HG03469 (cell line): ENCODE measurements at regions not wholly inside any gene's neighbourhood (a gene's known extent, or its start where the extent isn't known, plus 50 kb on each side); places are given as distances from the start of the nearest gene placed in this dataset.

Experiments
- ATAC-seq: cut with Tn5 transposase; IDR thresholded peaks from one replicate; pipeline ENCODE4 v1.9.1; 2021; ENCODE audit warnings: mild to moderate bottlenecking, moderate library complexity, moderate number of reproducible peaks; ENCODE audit not compliant: unreplicated experiment

- no peak for ATAC-seq
Measured at GRCh38 chr7:47047384-47047783, 534.5 kb downstream of the TNS3 start.

GRCh38 chr7:47046949-47047348 lies 535.0 kb downstream of the TNS3 start:
- no peak for ATAC-seq

GRCh38 chr7:47045207-47046051 lies 536.5 kb downstream of the TNS3 start:
- no peak for ATAC-seq

DNA sequence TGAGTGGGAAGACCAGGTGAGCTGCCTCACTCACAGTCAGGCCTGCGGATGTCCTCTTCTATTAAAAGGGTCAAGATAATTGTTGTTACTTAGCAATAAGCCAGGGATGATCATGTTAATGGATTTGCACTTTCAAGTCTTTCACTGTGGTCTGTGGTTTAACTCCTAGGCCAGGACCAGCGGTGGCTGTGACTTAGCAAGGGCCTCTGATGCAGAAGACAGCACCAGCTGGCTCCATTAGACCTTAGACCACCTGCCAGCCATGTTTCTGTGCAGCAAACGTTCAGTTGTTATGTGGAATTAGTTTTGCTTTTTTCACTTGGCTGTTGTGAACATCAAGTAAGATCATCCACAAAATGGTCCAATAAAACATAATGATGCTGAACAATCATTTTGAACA lies 537.3 kb downstream of the TNS3 start:
- no peak for ATAC-seq

DNA sequence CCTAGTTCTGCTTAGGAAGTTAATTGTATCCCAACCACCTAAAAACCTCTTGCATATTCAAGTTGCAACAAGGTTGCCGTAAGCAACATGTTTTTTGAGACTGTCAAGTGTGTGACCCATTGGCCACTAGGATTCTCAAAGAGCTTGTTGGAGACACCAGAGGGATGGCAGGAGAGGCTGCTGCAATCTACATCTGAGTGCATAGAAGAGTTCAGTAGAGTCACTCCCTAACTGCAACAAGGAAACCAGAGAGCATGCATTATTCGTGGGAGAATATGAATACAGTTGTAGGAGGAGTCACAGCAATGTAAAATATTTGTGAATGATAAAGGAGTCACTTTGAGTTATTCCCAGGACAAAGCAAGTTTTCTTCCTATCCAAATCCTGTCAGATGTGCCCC lies 538.6 kb downstream of the TNS3 start:
- ATAC-seq: no peak

DNA sequence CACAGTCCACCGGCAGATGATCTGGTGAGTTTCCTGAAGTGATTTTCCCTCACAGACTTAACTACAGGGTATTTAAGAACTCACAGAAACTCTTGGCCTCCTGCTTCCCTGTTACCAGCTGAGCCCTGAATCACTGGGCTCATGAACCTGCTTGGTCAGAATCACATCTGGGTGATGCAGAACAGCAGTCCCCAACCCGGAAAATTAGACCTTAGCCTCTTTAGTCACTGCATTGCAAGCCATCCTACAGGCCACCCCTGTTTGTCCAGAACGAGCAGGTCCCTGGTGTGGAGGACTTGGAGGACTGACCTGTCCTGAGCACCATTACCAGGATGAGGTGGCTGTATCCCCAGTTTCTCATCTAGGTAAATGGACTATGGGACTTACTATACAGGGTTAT lies 539.2 kb downstream of the TNS3 start:
- ATAC-seq: no peak

- ATAC-seq: no peak
Measured at GRCh38 chr7:47040795-47041347, 541.0 kb downstream of the TNS3 start.

DNA sequence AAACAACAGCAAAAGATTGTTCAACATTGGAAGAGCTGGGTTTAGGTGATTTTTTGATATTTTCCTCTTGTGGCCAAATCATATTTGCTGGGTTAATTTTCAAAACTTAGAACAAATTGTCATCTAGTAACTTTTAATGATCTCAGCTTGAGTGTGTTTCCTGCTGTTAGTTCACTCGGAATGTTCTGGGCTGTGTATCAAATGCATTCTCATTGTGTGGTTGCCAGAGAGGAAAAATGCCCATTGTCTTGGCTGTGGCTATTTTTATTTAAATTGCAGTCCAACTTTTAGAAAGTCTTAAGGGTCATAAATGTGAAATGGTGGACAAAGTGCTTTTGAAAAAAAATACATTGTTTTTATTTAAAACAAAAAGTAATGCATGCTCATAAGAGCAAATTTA lies 542.0 kb downstream of the TNS3 start:
- ATAC-seq: no peak

DNA sequence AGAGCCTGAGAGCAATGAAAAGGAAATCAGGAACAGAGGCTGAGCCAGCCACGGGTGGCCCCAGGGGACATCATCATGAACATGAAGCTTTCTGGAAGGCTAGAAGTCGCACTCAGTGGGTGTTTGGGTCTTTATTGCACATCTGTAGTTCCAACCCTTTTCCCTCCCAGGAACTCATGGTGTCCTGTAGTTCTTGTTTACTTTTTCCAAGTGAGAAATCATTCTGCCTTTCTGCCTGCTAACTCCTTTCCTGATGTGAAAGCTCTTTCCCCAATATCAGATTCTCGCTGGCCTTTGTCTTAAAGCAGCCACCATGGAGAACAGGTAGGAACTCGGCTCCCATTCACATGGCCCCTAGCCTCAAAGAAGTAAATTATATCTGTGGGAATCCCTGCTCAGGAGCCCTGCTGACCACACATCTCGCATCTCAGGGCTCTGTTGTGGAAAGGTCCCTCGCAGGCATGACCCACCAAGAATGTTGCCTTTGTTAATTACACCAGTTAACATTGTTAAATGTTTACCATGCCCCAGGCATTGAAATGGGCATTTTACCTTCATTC lies 542.7 kb downstream of the TNS3 start:
- no peak for ATAC-seq

- ATAC-seq: no peak
Measured at GRCh38 chr7:47038621-47039020, 543.3 kb downstream of the TNS3 start.

- no peak for ATAC-seq
Measured at GRCh38 chr7:47037607-47038006, 544.3 kb downstream of the TNS3 start.

- ATAC-seq: no peak
Measured at GRCh38 chr7:47036909-47037308, 545.0 kb downstream of the TNS3 start.

DNA sequence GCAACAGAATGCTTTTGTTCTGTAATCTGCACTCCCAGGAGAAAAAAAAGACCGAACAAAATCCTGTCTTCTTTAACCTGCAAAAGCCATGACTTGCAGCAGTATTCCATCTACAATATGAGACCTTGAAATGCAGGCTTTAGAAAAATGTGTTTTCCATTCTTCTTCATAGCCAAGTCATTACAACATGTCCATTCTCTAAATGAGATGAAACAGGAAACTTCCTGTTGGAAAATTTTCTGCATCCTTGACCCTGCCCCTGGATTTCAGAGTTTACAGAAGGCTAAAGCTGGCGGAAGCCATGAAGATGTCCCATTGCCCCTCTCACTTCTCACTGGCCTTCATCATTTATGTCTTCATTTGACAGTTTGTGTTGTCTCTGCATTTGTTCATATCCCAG lies 546.4 kb downstream of the TNS3 start:
- ATAC-seq: no peak

- no peak for ATAC-seq
Measured at GRCh38 chr7:47034180-47034579, 547.7 kb downstream of the TNS3 start.

- no peak for ATAC-seq
Measured at GRCh38 chr7:47032536-47032908, 549.4 kb downstream of the TNS3 start.

DNA sequence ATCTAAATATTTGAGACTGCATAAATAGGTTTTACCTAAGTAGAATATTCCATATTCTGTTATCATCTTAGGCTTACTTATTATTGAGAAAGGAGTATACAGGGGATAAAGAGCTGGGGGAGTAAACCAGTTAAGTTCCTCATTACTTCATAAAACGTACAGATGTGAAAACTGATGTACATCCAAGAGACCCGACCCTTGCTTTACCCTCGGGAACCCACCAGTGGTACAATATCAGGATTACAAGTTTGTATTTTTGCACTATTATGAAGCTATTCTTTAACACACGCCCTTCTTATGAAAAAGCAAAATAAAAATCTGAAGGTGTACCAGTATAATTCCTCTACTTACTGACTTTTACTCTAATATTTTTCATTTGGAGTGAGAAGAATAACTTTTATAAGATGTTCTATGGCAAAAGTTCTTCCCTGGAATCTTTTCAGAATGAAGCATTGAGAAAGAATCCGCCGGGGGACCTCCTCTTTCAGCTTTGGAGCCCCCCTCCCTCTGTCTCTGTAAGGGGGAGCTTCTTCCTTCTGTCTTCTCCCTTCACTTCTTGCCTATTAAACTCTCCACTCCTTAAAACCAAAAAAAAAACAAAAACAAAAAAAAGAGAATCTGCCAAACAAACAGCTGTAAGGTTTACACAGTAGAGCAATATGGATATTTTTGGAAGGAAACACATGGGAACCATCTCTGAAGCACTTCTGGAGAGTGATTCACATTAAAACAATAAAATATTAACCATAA lies 550.0 kb downstream of the TNS3 start:
- no peak for ATAC-seq

DNA sequence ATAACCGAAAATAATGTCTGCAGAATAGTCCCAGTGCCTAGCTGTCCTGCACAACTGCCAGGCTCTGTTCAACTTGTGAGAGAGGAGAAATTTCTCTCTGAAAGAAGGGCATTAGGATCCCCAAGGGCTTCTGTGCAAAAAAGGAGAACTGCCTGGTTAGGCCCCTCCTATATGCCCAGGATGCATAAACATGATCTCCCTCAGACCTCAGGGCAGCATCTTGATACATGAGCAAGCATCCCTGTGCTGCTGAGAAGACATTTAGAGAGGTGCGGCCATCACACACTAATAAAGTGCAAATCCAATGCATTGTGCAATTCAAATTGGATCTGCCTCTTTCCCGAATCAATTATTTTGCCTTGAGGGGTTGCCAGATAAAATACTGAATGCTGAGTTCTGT lies 553.6 kb downstream of the TNS3 start:
- ATAC-seq: no peak

- no peak for ATAC-seq
Measured at GRCh38 chr7:47027695-47028240, 554.1 kb downstream of the TNS3 start.

DNA sequence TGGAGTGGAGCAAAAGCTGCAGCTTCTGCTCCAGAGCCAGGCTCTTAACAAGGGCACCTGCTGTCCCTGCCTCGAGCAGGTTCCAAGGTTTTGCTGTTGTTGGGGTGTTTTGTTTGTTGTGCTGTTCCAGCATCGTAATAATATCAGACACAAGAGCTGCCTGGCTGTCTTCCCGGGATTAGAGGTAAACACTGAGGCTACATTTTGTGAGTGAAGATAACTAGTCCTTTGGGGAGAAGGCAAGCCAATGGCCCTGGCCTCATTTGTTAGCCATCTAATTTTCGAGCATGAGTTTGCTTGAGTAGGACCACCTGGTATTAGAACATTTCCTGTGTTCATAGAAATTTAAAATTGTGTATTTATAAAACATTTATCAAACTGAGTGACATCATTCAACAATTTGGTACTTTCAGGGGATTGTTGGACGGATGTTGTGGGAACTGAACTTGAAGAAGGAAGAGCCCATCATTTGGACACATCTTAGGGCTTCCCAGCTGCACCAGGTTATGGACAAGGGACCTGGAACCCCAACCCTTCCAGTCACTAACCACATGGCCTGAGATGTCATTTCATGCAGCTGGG lies 555.0 kb downstream of the TNS3 start:
- ATAC-seq: no peak

- no peak for ATAC-seq
Measured at GRCh38 chr7:47024991-47025390, 556.9 kb downstream of the TNS3 start.

DNA sequence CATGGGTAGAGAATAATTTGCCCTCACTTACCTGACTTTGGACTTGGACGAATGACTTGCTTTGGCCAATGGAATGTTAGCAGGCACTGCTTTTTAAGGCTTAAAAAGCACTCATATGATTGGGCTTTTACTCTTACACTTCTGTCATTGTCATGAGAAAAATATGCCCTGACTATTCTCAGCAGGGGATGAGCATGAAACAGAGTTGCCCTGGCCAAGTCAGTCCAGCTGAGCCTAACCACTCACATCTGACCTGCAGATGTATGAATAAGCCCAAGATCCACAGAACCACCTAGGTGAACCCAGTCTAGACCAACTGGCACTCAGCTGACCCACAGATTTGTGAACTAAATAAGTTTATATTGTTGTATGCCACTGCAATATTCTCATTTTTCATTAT lies 573.5 kb downstream of the TNS3 start:
- ATAC-seq: no peak
